DLD1 (cell line): ENCODE measurements at regions not wholly inside any gene's neighbourhood (a gene's known extent, or its start where the extent isn't known, plus 50 kb on each side); places are given as distances from the start of the nearest gene placed in this dataset.
"Not testable (repeated sequence)": the region's sequence is repeated elsewhere in the genome, so short reads cannot be mapped to it uniquely, and the experiment has no call there.

ENCODE experiments used
- in situ Hi-C: cut with HindIII; loops from 2 replicates; pipeline ENCODE4 v1.10.0; 2017; ENCODE audit warnings: low sequenced_read_pairs

- in situ Hi-C loops = not testable (repeated sequence)
These were observed 126.2 kb upstream of the TGFBR2 start for GRCh38 chr3:30480156-30480555.

DNA sequence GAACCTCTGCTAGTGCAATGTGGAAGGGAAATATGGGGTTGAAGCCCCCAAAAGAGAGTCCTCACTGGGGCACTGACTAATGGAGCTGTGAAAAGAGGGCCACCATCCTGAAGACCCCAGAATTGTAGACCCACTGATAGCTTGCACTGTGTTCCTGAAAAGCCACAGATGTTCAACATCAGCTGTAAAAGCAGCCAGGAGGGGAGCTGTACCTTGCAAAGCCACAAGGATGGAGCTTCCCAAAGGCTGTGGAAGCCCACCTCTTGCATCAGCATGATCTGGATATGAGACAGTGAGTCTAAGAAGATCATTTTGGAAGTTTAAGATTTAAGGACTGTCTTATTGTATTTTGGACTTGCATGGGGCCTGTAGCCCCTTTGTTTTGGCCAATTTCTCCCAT is 125.8 kb upstream of the TGFBR2 start:
- in situ Hi-C loops = no loop called here

DNA sequence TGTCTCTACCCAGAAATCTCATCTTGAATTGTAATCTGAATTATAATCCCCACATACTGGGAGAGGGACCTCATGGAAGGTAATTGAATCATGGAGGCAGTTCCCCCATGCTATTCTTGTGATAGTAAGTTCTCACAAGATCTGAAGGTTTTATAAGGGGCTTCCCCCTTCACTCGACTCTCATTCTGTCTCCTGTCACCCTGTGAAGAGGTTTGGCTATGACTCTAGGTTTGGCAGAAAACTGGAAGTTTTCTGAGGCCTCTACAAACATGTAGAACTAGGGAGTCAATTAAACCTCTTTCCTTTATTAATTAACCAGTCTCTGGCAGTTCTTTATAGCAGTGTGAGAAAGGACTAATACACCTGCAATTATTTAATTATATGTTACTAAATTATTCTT is 125.2 kb upstream of the TGFBR2 start:
- in situ Hi-C loops = no loop called here

DNA sequence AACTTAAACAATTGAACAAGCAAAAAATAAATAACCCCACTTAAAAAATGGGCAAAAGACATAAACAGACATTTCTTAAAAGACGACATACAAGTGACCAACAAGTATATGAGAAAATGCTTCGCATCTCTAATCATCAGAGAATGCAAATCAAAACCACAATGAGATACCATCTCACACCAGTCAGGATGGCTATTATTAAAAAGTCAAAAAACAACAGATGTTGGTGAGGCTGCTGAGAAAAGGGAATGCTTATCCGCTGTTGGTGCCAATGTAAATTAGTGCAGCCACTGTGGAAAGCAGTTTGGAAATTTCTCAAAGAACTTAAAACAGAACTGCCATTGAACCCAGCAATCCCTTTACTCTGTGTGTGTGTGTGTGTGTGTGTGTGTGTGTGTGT is 122.2 kb upstream of the TGFBR2 start:
- in situ Hi-C loops = not testable (repeated sequence)

DNA sequence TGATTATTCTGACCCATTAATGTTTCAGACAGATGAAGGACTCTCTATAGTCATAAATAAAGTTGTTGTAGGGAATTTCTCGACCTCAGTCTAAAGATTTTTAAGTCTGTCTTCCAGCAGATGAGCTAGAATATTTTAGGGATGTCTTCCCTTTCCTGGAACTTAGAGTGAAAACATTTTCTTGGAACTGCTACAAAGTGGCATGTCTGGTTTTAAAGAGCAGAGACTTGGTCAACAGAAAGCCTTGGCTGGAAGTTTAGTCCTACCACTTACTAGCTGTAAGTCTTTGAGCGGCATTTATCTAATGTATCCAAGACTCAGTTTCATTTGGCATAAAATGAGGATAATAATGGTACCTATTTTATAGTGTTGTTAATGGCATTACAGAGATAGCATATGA is 120.0 kb upstream of the TGFBR2 start:
- in situ Hi-C loops = no loop called here

DNA sequence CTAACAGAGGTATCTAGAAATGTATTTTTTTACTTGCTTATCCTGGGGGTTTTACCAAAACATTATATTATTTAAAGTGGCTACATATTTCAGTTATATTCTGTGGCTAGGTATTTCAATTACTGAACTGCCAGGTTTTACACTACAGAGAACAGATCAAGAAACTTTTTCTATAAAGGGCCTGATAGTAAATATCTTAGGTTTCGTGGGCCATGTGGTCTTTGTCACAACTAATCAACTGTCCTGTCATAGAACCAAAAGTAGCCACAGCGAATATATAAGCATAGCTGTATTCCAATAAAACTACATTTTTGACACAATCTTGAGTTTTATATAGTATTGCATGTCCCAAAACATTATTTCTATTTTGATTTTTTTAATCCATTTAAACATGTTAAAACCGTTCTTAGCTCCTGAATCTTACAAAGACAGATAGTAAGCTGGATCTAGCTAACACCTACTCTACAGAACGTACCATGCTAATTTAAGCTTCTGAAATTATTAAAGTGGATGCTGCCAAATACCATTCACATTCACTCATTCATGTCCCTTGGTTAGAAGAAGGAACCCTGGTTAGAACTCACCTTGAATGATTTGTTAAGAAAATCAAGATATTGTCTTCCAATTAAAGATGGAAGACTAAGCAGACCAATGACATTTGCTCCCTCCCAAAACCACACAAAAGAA is 118.2 kb upstream of the TGFBR2 start:
- in situ Hi-C loops = no loop called here

DNA sequence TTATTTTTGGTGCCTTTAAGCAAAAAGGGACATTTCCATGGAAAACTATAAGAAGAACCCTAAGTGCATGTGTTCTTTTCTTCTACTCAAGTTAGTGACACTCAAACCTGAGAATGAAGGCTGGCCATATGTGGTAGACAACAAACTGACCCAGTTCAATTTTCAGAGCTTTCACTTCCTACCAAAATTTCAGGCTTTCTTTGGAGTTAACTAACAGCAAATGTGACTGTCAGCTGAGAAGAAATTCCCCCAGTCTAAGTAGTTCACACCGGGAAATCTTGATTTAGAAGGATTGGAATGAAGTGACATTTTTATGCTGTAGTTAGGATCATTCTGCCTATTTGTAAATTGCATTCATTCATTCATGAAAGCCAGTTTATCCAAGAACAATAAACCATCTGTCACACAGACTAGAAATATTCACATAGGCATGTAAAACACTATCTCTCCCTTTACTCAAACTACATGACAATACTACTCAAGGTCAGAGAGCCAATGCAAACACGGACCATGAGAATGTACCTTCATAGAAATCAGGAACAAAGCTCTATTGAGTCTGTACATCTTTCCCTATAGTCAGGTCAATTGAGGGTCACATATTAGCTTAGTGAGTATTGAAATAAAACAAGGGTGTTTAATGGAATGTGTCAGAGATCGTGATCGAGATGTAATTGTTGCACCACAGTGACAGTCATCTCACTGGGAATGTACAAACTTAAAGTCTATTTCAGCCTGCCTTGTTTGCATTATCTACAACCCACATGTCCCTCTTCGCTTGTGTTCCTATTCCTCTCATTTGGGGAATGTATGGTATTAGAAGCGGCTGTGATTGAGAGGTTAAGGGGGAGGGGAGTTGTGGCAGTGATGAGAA is 113.8 kb upstream of the TGFBR2 start:
- in situ Hi-C loops = no loop called here

DNA sequence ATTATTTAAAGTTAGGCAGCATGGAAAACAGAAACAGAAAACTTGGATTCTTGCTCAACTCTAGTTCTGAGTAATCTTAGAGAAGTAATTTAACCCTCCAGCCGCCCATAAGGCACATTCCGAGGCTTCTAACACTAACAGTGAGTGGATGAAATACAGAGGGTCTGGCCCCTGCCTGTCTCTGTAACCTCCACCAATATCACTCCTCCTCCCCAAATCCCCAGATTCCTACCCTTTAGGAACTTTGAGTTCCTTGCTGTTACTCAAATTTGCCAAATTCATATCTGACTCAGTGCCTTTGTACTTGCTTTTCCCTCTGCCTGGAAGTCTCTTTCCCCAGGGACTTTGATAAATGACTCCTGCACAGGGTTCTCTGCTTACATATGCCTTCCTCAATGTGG is 112.5 kb upstream of the TGFBR2 start:
- in situ Hi-C loops = no loop called here

DNA sequence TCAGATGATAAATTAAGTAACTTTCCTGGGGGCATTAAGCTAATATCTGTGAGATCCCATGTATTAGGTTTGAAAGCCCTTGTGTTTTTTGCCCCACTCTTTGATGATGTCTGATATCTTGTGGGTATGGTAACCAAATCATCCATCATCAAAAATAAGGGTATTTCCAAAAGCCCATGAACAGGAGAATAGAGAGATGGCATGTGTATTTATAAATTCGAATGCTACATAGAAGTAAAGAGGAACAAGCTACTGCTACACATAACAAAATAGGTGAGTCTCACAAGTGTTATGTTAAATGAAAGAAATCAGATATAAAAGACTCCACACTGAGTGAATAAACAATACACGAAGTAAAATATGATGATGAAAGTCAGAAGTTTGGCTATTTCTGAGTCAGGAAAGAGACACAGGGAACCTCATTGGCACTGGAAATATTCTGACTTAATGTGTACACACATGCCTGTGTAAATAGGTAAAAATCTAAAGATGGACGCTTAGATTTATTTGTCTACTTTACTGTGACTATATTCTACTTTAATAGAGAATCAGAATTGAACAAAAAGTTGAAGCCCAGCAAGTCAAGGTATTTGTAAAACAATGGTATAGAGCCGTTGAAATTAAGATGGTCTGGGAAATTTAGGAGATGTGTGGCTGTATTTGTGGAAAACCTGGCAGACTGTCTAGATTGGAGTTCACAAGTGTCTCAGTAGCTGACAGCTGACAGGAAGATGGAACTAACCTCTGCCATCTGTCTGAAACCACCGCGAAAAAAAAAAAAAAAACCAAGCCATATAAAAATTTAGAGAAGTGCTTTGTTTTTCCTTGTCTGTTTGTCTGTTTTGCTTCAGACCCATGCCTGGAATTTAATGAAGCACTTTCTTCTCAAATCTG is 111.0 kb upstream of the TGFBR2 start:
- in situ Hi-C loops = no loop called here

DNA sequence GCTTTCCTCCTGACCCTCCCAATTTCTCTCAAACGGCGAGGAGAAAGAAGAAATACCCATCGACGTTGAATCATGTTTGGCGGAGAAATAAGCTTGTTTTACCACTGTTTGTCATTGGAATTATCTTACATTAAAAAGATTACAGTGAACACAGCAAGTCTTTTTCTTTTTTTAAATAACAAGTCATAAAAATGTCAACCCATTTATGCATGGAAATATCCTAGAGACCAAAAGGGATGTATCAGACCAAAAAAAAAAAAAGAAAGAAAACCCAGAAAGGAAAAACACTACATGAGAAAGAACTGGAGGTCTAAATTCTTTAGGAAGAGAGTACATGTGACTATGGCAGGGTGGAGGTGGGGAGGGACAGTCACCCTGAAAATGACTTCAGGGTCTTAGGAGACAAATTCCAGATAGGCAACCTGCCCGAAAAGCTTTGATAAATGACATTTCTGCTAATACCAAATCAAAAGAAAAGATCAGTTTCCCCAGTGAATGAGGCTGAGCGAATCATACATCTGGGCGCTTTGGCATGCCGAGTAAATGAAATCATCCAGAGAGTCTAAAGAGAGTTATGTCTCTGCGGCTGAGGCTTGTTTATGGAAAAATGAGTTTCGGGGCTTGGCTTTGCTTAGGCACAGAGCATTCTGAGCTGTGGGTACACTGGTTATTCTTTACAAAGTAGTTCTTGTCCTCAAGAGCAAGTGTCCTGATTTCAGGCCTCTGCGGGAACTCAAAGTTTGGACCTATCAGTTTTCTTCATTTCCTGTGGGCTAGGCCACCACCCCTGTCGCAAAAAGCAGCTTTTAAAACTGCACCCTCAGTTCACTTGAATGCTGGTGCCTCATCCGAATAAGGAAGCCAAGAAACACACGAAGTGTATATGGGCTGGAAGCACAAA is 110.1 kb upstream of the TGFBR2 start:
- in situ Hi-C loops = no loop called here

- in situ Hi-C loops = no loop called here
These were observed 107.8 kb upstream of the TGFBR2 start for GRCh38 chr3:30498587-30498967.

DNA sequence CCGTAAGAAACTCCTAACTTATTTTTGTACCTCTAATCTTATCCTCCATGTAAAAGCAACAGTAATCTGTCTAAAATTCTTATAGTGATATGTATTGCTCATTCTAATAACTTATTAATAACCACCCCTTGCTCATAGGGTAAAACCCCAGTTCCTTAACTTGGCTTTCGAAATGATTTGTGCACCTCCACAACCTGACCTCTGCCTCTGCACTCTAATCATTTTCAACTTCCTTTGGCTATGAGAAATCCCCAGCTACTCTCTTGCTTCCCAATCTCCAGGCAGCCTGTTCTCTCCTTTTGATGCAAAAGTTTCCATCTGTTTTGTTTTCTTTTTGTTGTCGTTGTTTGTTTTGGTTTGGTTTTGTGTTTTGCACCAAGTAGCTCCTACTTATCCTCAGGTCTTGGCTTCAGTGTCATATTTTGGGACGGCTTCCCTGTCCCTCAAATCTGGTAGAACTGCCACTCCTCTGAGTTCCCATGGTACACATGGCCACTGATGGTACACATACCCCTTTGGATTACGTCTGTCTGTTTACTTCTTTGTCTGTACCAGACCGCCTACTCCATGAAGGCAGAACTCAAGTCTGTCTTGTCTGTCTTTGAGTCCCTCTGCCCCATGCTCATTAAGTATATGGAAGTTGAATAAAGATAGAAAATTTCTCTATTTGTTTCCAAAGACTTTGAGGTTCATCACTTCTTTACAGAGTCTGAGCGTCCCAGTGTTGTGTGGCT is 105.6 kb upstream of the TGFBR2 start:
- in situ Hi-C loops = no loop called here

DNA sequence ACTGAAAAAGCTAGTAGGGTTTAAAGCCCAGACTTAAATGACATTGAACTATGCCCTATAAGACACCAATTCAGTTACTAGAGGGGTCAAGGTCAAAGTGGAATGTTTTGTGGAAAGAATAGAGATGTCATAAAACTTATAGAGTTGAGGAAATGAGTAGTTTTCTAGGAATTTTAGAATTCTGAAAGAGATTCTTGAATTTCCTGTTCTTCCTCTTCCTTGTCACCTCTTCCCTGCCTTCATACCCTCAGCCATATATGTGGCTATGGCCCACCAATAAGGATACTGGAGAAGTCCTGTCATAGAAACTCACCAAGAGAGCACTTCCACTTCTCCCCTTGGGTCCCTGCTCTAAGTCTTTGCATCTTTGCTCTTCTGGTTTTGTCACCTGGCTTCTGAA is 104.9 kb upstream of the TGFBR2 start:
- in situ Hi-C loops = no loop called here

DNA sequence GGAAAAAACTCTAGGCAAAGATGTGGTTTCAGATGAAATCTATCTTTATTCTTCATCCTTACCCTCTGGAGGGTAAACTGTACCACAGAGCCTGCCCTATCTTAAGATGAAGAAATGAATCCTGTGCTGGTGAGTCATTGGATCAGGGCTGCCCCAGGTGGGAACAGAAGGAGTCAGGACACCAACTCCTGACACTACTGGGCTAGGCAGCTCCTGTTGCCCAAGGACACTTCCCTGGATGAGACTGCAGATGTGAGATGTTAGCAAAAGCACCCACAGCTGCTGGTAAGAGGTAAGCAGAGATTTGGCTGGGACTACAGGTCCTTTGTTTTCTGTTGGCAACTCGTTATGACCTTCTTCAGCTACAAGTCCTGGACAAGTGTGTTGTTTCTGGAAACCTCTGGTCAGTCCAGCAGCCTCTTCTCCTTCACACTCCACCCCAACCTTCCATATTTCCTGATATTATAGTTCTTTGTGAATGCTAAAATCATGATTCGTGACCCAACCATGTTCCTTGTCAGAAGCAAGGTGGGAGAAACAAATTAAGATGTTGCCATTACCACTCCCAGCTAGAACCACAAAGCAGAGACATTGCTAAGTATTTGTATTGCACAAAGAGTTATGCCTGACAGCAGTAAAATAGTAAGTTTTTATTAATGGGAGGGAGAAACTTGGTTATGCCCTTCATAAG is 104.2 kb upstream of the TGFBR2 start:
- in situ Hi-C loops = no loop called here

DNA sequence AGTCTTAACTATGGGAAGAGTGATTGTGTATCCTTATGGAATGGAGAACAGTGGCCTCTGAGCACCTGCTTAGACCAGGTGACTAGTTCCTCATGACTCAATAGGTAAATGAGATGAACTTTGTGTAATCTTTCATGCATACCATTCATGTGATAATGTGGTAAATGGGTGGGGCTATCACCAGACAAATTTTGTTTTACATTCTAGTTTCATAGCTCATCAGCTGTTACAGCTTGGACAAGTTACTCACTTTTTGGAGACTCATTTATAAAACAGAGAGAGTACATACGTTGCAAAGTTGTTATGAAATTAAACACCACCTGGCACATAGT is 103.7 kb upstream of the TGFBR2 start:
- in situ Hi-C loops = no loop called here

- in situ Hi-C loops = no loop called here
These were observed 103.0 kb upstream of the TGFBR2 start for GRCh38 chr3:30503446-30503845.

DNA sequence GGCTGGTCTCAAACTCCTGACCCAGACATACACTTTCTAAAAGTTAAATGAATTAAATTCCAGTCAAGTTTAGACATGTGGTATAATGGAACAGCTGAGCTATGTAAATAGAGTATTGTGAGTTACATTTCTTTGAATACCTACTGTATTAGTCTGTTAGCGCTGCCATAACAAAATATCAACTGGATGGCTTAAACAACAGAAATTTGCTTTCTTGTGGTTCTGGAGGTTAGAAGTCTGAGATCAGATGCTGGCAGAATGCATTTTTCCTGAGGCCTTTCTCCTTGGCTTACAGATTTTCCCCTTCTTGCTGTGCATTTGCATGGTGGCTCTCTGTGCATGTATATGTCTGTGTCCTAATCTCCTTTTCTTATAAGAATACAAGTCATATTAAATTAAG is 101.5 kb upstream of the TGFBR2 start:
- in situ Hi-C loops = no loop called here

DNA sequence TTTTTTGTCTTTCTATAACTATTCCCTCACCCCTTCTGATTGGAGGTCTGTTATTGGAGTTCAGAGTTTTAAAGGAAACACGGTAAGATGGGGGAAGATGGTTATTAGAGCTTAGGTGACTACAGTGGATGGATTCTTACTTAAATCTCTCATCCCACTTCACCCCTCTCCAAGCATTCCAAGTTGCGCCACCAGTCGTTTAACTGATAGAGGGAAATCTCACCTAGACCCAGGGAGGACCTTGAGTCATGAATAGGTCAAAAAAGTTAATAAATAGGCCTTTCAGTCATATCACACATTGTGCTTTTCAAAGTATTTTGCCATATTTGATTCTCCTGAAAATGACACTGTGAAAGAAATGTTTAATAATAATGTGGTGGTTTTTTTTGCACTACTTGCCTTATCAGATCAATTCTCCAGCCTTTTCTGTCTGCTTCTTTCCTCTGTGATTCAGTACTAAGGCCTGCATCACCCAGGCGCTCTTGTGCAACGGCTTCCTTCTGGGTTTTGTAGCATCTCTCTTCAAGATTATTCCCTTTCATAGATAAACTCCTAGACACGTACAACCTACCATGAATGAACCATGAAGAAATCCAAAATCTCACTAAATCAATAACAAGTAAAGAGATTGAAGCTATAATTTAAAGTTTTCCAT is 100.4 kb upstream of the TGFBR2 start:
- in situ Hi-C loops = no loop called here

DNA sequence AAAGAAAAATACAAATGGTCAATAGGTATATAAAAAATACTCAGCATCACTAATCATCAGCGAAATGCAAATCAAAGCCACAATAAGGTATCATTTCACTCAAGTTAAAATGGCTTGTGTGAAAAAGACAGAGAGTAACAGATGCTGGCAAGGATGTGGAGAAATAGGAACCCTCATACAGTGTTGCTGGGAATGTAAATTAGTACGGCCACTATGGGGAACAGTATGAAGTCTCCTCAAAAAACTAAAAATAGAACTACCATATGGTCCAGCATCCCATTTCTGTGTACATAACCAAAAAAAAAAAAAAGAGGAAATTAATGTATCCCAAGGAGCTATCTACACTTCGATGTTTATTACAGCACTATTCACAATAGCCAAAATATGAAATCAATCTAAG is 98.1 kb upstream of the TGFBR2 start:
- in situ Hi-C loops = no loop called here
